ENCODE measurements at regions not wholly inside any gene's neighbourhood (a gene's known extent, or its start where the extent isn't known, plus 50 kb on each side); places are given as distances from the start of the nearest gene placed in this dataset.

DNA sequence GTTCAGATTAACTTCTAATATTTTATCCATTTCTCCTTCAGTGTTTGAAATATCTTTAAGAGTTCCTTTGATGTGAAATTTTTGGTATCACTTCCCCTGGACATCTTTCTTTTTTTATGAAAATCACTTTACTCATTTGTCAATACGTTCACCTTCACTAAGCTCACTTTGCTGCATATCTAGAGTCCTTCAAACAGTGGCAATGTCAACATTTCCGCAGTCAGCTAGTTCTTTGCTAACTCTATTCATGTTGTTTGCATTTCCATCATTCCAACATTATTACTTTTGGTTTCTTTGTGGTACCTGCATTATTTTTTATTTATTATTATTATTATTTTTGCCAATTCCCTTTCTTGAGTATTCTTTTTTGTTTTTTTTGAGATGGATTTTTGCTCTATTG, 203.0 kb downstream of the GPAT3 start:
- TF ChIP-seq, protein P1, sequence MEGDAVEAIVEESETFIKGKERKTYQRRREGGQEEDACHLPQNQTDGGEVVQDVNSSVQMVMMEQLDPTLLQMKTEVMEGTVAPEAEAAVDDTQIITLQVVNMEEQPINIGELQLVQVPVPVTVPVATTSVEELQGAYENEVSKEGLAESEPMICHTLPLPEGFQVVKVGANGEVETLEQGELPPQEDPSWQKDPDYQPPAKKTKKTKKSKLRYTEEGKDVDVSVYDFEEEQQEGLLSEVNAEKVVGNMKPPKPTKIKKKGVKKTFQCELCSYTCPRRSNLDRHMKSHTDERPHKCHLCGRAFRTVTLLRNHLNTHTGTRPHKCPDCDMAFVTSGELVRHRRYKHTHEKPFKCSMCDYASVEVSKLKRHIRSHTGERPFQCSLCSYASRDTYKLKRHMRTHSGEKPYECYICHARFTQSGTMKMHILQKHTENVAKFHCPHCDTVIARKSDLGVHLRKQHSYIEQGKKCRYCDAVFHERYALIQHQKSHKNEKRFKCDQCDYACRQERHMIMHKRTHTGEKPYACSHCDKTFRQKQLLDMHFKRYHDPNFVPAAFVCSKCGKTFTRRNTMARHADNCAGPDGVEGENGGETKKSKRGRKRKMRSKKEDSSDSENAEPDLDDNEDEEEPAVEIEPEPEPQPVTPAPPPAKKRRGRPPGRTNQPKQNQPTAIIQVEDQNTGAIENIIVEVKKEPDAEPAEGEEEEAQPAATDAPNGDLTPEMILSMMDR (IDR thresholded peaks at IDR 0.05 in 2 of 3, conservative IDR thresholded peaks at IDR 0.05 in 1 of 3; ENCODE audit: insufficient read depth in 2 of 3, low read depth in 1 of 3, low read length in 3 of 3), result no peak
- TF ChIP-seq PHF8 (IDR thresholded peaks at IDR 0.05; ENCODE audit: borderline replicate concordance, low read length) (no peak), NR2C2 (CRISPR knock-in tag; IDR thresholded peaks at IDR 0.05) (no peak), NR2C2 (tag; IDR thresholded peaks at IDR 0.05) (no peak), JUNB (CRISPR knock-in tag; conservative IDR thresholded peaks at IDR 0.05) (no peak), ZNF778 (CRISPR knock-in tag; IDR thresholded peaks at IDR 0.05) (no peak), POLR2A (conservative IDR thresholded peaks at IDR 0.05) (no peak), PTBP1 (IDR thresholded peaks at IDR 0.05; ENCODE audit: low read depth, low read length) (no peak), ZBTB8A (IDR thresholded peaks at IDR 0.05; ENCODE audit: partially characterized antibody) (no peak), YY1 (IDR thresholded peaks at IDR 0.05; ENCODE audit: borderline replicate concordance in 1 of 3, control insufficient read depth in 1 of 3, extremely low read depth in 1 of 3, insufficient read depth in 3 of 3, insufficient read length in 1 of 3, insufficient replicate concordance in 2 of 3, low read depth in 1 of 3, low read length in 2 of 3) (no peak)

All from K562 (cell line).